Panc1 (cell line): ENCODE measurements at regions not wholly inside any gene's neighbourhood (a gene's known extent, or its start where the extent isn't known, plus 50 kb on each side); places are given as distances from the start of the nearest gene placed in this dataset.

Experiments used
- ATAC-seq: fragments of 200-7000 bp; cut with Tn5 transposase; 2 replicates; pipeline ENCODE4 v1.9.1; 2020; ENCODE audit warnings: mild to moderate bottlenecking, moderate library complexity
- BruUV-seq: library from RNA; stranded (reverse); fragments of 400-500 nt; replicated peaks from 2 replicates; lab custom pipeline; 2021; lab: Mats Ljungman, UMichigan
- CTCF ChIA-PET: fragments of 300-600 bp; sonication (Branson Sonifier 250); formaldehyde crosslinking; loops from one replicate; lab custom pipeline; 2022; ENCODE audit warnings: antibody characterized with exemption; lab: Charles Lee
- POLR2A ChIA-PET: fragments of 300-600 bp; sonication (Branson Sonifier 250); formaldehyde crosslinking; loops from one replicate; lab custom pipeline; 2022; ENCODE audit warnings: antibody characterized with exemption; lab: Charles Lee
- DNase-seq: peaks from one replicate; pipeline ENCODE4 v3.0.0-alpha.2; 2010; ENCODE audit warnings: low read depth, low spot score
- H3K27ac ChIP-seq: 2 replicates; pipeline ENCODE4 v1.5.1; 2011; ENCODE audit warnings: mild to moderate bottlenecking, low read length, inconsistent platforms
- H3K27me3 ChIP-seq: fragments of 200-500 bp; sonication (Bioruptor generic); 2 replicates; pipeline ENCODE4 v1.6.0; 2014; ENCODE audit warnings: low read length, inconsistent platforms; ENCODE audit not compliant: control insufficient read depth, insufficient read depth
- H3K36me3 ChIP-seq: fragments of 200-500 bp; sonication (Bioruptor generic); 2 replicates; pipeline ENCODE4 v1.5.1; 2014; ENCODE audit warnings: inconsistent platforms, mild to moderate bottlenecking, low read length, moderate library complexity; ENCODE audit not compliant: control insufficient read depth, insufficient read depth
- H3K4me1 ChIP-seq: 2 replicates; pipeline ENCODE4 v1.5.1; 2011; ENCODE audit warnings: inconsistent platforms, mild to moderate bottlenecking, low read length, moderate library complexity; ENCODE audit not compliant: control insufficient read depth, insufficient read depth
- H3K4me3 ChIP-seq, 2 experiments: 2 replicates each; pipeline ENCODE4 v1.5.1; 2011 to 2012; ENCODE audit warnings: low read depth in 2 of 2, low read length in 2 of 2, mild to moderate bottlenecking in 2 of 2, inconsistent platforms in 1 of 2, moderate library complexity in 1 of 2
- H3K9me3 ChIP-seq: fragments of 200-500 bp; sonication (Bioruptor generic); 2 replicates; pipeline ENCODE4 v1.5.1; 2014; ENCODE audit warnings: low read depth, mild to moderate bottlenecking, inconsistent platforms, low read length, moderate library complexity; ENCODE audit not compliant: control insufficient read depth, insufficient read depth
- POLR2AphosphoS5 ChIP-seq: IDR thresholded peaks from 2 replicates; pipeline ENCODE4 v1.6.1; 2012; ENCODE audit warnings: mild to moderate bottlenecking, low read depth, low read length, moderate library complexity
- SIN3A ChIP-seq: IDR thresholded peaks from 2 replicates; pipeline ENCODE4 v1.6.1; 2012; ENCODE audit warnings: low read depth, mild to moderate bottlenecking, low read length, moderate library complexity, borderline replicate concordance; ENCODE audit not compliant: insufficient read depth
- TCF7L2 ChIP-seq: IDR thresholded peaks from 2 replicates; pipeline ENCODE4 v1.6.1; 2011; ENCODE audit warnings: mild to moderate bottlenecking, low read depth, low read length, inconsistent platforms
- in situ Hi-C: cut with HindIII; loops from 2 replicates; pipeline ENCODE4 v1.10.0; 2016; ENCODE audit warnings: low sequenced_read_pairs, low pct_unique_long_range_greater_than_20kb
- intact Hi-C: fragments of 100-400 bp; cut with micrococcal nuclease; formaldehyde crosslinking; loops from one replicate; pipeline ENCODE4 v1.10.0; 2022; ENCODE audit not compliant: unreplicated experiment
- TF ChIP-seq, protein P1 (sequence below), 2 experiments: IDR thresholded peaks; 2 replicates each; pipeline ENCODE4 v1.6.1; 2011 to 2012; ENCODE audit warnings: low read depth in 2 of 2, control low read depth in 1 of 2, low read length in 1 of 2, mild to moderate bottlenecking in 1 of 2, moderate library complexity in 1 of 2; ENCODE audit not compliant: insufficient read depth in 1 of 2
- TF ChIP-seq, protein P2 (sequence below): fragments of 450-650 bp; IDR thresholded peaks from 2 replicates; pipeline ENCODE4 v1.5.1; 2017; ENCODE audit warnings: mild to moderate bottlenecking

GRCh38 chr4:125828346-125828745 lies 513.6 kb downstream of the FAT4 start:
- no TSS peak for BruUV-seq
- no peak for DNase-seq

GRCh38 chr4:125832161-125832560 lies 517.4 kb downstream of the FAT4 start:
- CTCF ChIA-PET = no interaction called here
- Histone ChIP-seq H3K4me3 (no peak overlapping the region), H3K27ac (no peak overlapping the region), H3K36me3 (no peaks in the 10 kb centered on the region), H3K4me1 (no peaks in the 10 kb centered on the region), H3K27me3 (no peaks in the 10 kb centered on the region), H3K9me3 (no peaks in the 10 kb centered on the region)
- POLR2A ChIA-PET = no interaction called here
- BruUV-seq = no TSS peak
- in situ Hi-C loops (no loop called here), intact Hi-C loops (no loop called here)
- no peak for ATAC-seq
- TF ChIP-seq SIN3A (no peak), POLR2AphosphoS5 (no peak), TCF7L2 (no peak)
- TF ChIP-seq, protein P1, sequence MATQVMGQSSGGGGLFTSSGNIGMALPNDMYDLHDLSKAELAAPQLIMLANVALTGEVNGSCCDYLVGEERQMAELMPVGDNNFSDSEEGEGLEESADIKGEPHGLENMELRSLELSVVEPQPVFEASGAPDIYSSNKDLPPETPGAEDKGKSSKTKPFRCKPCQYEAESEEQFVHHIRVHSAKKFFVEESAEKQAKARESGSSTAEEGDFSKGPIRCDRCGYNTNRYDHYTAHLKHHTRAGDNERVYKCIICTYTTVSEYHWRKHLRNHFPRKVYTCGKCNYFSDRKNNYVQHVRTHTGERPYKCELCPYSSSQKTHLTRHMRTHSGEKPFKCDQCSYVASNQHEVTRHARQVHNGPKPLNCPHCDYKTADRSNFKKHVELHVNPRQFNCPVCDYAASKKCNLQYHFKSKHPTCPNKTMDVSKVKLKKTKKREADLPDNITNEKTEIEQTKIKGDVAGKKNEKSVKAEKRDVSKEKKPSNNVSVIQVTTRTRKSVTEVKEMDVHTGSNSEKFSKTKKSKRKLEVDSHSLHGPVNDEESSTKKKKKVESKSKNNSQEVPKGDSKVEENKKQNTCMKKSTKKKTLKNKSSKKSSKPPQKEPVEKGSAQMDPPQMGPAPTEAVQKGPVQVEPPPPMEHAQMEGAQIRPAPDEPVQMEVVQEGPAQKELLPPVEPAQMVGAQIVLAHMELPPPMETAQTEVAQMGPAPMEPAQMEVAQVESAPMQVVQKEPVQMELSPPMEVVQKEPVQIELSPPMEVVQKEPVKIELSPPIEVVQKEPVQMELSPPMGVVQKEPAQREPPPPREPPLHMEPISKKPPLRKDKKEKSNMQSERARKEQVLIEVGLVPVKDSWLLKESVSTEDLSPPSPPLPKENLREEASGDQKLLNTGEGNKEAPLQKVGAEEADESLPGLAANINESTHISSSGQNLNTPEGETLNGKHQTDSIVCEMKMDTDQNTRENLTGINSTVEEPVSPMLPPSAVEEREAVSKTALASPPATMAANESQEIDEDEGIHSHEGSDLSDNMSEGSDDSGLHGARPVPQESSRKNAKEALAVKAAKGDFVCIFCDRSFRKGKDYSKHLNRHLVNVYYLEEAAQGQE (IDR thresholded peaks at IDR 0.05; ENCODE audit: insufficient read depth in 1 of 2, low read depth in 2 of 2, low read length in 1 of 2) = no peak
- TF ChIP-seq, protein P2, sequence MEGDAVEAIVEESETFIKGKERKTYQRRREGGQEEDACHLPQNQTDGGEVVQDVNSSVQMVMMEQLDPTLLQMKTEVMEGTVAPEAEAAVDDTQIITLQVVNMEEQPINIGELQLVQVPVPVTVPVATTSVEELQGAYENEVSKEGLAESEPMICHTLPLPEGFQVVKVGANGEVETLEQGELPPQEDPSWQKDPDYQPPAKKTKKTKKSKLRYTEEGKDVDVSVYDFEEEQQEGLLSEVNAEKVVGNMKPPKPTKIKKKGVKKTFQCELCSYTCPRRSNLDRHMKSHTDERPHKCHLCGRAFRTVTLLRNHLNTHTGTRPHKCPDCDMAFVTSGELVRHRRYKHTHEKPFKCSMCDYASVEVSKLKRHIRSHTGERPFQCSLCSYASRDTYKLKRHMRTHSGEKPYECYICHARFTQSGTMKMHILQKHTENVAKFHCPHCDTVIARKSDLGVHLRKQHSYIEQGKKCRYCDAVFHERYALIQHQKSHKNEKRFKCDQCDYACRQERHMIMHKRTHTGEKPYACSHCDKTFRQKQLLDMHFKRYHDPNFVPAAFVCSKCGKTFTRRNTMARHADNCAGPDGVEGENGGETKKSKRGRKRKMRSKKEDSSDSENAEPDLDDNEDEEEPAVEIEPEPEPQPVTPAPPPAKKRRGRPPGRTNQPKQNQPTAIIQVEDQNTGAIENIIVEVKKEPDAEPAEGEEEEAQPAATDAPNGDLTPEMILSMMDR = no peak
- no peak for DNase-seq

More at GRCh38 chr4:125828346-125828745, 513.6 kb downstream of the FAT4 start:
- no peaks in the 10 kb centered on the region for H3K27me3 ChIP-seq
- TF ChIP-seq, protein P1 (IDR thresholded peaks at IDR 0.05; ENCODE audit: insufficient read depth in 1 of 2, low read depth in 2 of 2, low read length in 1 of 2) = no peak
- TF ChIP-seq TCF7L2 = no peak
- TF ChIP-seq SIN3A = no peak
- TF ChIP-seq POLR2AphosphoS5 = no peak
- TF ChIP-seq, protein P2 = no peak
- CTCF ChIA-PET = no interaction called here
- intact Hi-C loops (no loop called here), in situ Hi-C loops (no loop called here)
- no peak for ATAC-seq
- POLR2A ChIA-PET = no interaction called here
- no peaks in the 10 kb centered on the region for H3K9me3 ChIP-seq
- no peaks in the 10 kb centered on the region for H3K4me1 ChIP-seq
- no peak overlapping the region for H3K4me3 ChIP-seq
- H3K36me3 ChIP-seq = no peaks in the 10 kb centered on the region
- no peak overlapping the region for H3K27ac ChIP-seq
